BE2C (cell line): ENCODE measurements at regions not wholly inside any gene's neighbourhood (a gene's known extent, or its start where the extent isn't known, plus 50 kb on each side); places are given as distances from the start of the nearest gene placed in this dataset.
"Not testable (repeated sequence)": the region's sequence is repeated elsewhere in the genome, so short reads cannot be mapped to it uniquely, and the experiment has no call there.

Experiments
- DNase-seq: peaks from one replicate; pipeline ENCODE4 v3.0.0-alpha.2; 2020
- H3K27me3 ChIP-seq: fragments of 250-450 bp; sonication (Bioruptor Pico); 2 replicates; pipeline ENCODE4 v1.5.1; 2020; ENCODE audit warnings: mild to moderate bottlenecking
- H3K36me3 ChIP-seq: fragments of 250-450 bp; sonication (Bioruptor Pico); 2 replicates; pipeline ENCODE4 v1.5.1; 2020; ENCODE audit warnings: mild to moderate bottlenecking
- H3K4me1 ChIP-seq: fragments of 250-450 bp; sonication (Bioruptor Pico); 2 replicates; pipeline ENCODE4 v1.5.1; 2020
- H3K4me3 ChIP-seq: 2 replicates; pipeline ENCODE4 v1.5.1; 2011; ENCODE audit warnings: low read depth, low read length
- H3K9me3 ChIP-seq: fragments of 250-450 bp; sonication (Bioruptor Pico); 2 replicates; pipeline ENCODE4 v1.5.1; 2020
- CTCF ChIP-seq: IDR thresholded peaks from 2 replicates; pipeline ENCODE4 v1.5.1; 2012; ENCODE audit warnings: mild to moderate bottlenecking, low read depth, low read length

DNA sequence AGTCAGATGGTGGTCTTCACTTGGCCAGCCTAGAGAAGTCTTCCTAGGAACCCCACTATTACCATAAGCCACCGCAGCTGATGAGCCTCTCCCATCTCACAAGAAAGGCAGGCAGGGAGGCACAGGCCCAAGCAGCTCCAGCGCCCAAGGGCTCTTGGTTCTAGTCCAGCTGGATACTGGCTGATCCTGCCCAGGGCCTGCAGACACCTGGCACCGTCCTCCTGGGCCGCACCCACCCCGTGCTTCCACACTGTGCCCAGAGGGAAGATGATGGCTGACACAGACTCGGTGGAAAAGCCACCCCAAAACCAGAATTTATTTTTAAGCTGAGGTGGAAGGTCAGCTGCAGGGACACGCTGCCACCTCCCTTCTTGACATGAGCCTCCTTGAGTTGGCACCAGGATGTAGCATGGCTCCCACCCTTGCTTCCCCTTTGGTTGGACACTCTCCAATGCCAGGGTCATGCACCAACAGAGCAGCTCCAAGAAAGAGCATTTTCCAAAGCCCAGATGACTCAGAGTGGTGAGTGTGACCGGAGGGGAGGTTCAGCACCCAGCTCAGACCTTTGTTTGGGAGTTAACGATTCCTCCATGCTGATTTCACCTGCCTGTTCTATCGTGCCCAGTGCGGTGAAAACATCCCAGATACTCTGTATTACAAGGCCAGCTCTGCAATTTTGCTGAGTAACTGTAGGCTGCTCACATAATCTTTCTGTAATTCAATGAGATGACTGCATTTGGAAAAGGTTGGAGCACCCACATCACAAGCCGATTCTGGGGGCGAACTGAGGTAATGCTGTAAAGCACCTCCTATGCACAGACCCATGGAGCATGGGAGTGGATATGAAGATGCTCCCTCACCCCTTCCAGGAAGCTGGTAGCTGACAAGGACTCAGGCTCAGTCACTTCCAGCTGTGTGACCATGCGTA, 63.1 kb upstream of the SLC2A1 start:
- no peaks in the 10 kb centered on the region for H3K9me3 ChIP-seq
- no peaks in the 10 kb centered on the region for H3K27me3 ChIP-seq
- DNase-seq: no peak
- no peak for TF ChIP-seq CTCF
- no peak overlapping the region for H3K4me3 ChIP-seq
- H3K4me1 ChIP-seq: no peaks in the 10 kb centered on the region
- H3K36me3 ChIP-seq: no peaks in the 10 kb centered on the region

- TF ChIP-seq CTCF: no peak
- DNase-seq: no peak
- no peaks in the 10 kb centered on the region for H3K9me3 ChIP-seq
- no peaks in the 10 kb centered on the region for H3K4me1 ChIP-seq
- H3K4me3 ChIP-seq: no peak overlapping the region
- no peaks in the 10 kb centered on the region for H3K36me3 ChIP-seq
- no peaks in the 10 kb centered on the region for H3K27me3 ChIP-seq
Observed at GRCh38 chr1:43019226-43019625, 60.6 kb upstream of the SLC2A1 start.

GRCh38 chr1:43018121-43018520, 59.5 kb upstream of the SLC2A1 start:
- no peaks in the 10 kb centered on the region for H3K9me3 ChIP-seq
- DNase-seq: no peak
- TF ChIP-seq CTCF: no peak
- H3K4me3 ChIP-seq: no peak overlapping the region
- no peaks in the 10 kb centered on the region for H3K36me3 ChIP-seq
- no peaks in the 10 kb centered on the region for H3K27me3 ChIP-seq
- H3K4me1 ChIP-seq: no peaks in the 10 kb centered on the region

DNA sequence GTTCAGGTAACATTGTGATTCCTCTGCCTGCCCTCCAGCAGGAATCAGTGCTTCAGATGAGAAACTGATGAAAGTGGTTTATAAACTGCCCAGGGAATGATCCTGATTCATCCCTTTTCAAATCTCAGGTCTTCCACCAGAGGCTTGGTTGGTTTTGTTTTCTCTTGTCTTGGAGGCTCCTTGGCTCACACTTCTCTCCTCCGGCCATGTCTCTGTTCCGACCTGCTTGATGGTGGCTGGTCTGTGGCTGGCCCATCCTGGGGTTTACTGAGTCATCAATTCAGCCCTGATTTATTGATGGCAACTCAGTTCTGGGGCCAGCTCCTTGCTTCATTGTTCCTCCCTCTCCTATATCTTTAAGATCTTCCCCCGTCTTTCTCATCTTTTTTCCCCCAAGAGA, 56.6 kb upstream of the SLC2A1 start:
- DNase-seq: no peak
- no peak for TF ChIP-seq CTCF
- Histone ChIP-seq H3K4me1 (no peaks in the 10 kb centered on the region), H3K9me3 (no peaks in the 10 kb centered on the region), H3K4me3 (no peak overlapping the region), H3K36me3 (no peaks in the 10 kb centered on the region), H3K27me3 (no peaks in the 10 kb centered on the region)

DNA sequence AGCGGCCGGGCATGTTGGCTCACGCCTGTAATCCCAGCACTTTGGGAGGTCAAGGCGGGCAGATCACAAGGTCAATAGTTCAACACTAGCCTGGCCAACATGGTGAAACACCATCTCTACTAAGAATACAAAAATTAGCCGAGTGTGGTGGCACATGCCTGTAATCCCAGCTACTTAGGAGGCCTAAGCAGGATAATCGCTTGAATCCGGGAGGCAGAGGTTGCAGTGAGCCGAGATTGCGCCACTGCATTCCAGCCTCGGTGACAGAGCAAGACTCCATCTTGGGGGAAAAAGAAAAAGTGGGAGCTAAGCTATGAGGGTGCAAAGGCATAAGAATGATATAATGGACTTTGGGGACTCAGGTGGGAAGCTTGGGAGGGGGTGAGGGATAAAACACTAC, 55.9 kb upstream of the SLC2A1 start:
- H3K4me1 ChIP-seq, H3K36me3 ChIP-seq, H3K9me3 ChIP-seq, H3K4me3 ChIP-seq, H3K27me3 ChIP-seq, DNase-seq: not testable (repeated sequence)

DNA sequence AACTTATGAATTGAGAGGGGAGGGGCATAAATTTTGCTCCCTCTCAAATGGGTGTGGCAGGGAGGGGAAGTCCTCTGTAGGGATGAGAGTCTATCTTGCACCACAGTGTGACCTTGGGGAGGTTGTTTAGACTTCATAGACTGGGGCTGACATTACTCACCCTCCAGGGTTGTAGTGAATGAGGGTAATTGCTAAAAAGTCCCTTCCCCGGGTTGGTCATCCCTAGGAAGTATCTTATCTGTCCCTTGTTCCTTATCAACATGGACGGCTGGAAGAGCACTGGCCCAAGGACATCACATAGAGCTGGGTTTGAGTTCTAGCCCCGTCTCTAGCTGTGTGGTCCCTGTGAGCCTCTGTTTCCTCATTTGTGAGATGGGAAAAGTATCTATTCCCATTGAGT, 52.4 kb upstream of the SLC2A1 start:
- TF ChIP-seq CTCF: no peak
- Histone ChIP-seq H3K27me3 (no peaks in the 10 kb centered on the region), H3K4me3 (no peak overlapping the region), H3K9me3 (no peaks in the 10 kb centered on the region), H3K4me1 (peaks cover 12% of the 10 kb centered on the region), H3K36me3 (no peaks in the 10 kb centered on the region)
- DNase-seq: no peak
